C4-2B (cell line): ENCODE measurements at regions not wholly inside any gene's neighbourhood (a gene's known extent, or its start where the extent isn't known, plus 50 kb on each side); places are given as distances from the start of the nearest gene placed in this dataset.

Experiments used
- ZFX ChIP-seq: fragments of 450-650 bp; IDR thresholded peaks from 2 replicates; pipeline ENCODE4 v1.6.1; 2017
- TF ChIP-seq, protein P1 (sequence below): fragments of 450-650 bp; conservative IDR thresholded peaks from 2 replicates; pipeline ENCODE4 v1.5.1; 2017; ENCODE audit warnings: mild to moderate bottlenecking

DNA sequence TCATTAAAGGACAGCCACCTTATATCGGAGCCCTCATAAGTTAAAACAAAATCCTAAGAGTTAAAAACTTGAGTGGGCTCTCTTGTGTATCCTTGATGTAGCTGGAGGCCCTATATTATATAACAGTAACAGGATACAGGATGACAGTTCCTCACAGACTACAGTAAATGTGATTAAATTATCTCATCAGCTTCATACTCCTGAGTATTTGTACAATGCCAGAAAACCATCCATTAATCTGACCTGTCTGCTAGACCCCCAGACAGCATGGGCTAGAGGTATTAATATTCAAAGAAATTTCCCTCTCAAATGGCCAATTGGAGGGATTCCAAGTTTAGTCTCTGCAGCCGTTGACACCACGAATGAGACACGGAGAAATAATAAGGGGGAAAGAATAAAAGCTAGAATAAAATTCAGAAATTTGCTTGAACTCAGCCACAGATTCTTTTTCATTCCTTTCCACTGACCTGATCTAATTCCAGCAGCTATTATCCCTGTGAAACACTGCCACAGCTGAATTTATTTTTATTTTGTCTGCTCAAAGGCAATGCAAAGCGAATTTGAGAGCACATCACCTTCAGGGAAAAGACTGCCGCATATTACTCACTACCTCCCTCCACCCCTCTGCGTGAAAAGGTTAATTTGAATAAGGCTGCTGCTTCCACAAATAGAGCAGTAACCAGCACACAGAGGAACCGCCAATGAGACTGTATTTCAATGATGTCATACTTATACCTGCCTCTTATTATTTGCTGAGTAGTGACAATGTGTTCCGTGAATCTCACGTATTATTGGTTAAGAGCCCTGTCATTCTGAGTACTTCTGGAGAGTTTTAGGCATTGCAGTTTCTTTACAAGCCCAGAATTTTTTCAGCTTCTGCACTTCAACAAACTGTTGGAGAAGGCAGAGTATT, 155.9 kb upstream of the KLF12 start:
- TF ChIP-seq, protein P1, sequence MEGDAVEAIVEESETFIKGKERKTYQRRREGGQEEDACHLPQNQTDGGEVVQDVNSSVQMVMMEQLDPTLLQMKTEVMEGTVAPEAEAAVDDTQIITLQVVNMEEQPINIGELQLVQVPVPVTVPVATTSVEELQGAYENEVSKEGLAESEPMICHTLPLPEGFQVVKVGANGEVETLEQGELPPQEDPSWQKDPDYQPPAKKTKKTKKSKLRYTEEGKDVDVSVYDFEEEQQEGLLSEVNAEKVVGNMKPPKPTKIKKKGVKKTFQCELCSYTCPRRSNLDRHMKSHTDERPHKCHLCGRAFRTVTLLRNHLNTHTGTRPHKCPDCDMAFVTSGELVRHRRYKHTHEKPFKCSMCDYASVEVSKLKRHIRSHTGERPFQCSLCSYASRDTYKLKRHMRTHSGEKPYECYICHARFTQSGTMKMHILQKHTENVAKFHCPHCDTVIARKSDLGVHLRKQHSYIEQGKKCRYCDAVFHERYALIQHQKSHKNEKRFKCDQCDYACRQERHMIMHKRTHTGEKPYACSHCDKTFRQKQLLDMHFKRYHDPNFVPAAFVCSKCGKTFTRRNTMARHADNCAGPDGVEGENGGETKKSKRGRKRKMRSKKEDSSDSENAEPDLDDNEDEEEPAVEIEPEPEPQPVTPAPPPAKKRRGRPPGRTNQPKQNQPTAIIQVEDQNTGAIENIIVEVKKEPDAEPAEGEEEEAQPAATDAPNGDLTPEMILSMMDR = no peak
- TF ChIP-seq ZFX = no peak
